ENCODE measurements at regions not wholly inside any gene's neighbourhood (a gene's known extent, or its start where the extent isn't known, plus 50 kb on each side); places are given as distances from the start of the nearest gene placed in this dataset.

GRCh38 chr10:62744136-62744535, 60.4 kb upstream of the ADO start:
- ChIA-PET CTCF (no interaction called here), POLR2A (no interaction called here)
- TF ChIP-seq ATF2 (tag by site-specific recombination; IDR thresholded peaks at IDR 0.05; ENCODE audit: low read depth) (no peak), ZNF48 (tag by site-specific recombination; IDR thresholded peaks at IDR 0.05) (no peak), GLIS2 (tag by site-specific recombination; IDR thresholded peaks at IDR 0.05) (no peak), ZNF571 (tag by site-specific recombination; IDR thresholded peaks at IDR 0.05) (no peak), EGR2 (tag by site-specific recombination; IDR thresholded peaks at IDR 0.05; ENCODE audit: low read depth) (no peak), ZNF157 (tag by site-specific recombination; IDR thresholded peaks at IDR 0.05) (no peak), ZNF324 (tag by site-specific recombination; IDR thresholded peaks at IDR 0.05) (no peak), ZNF121 (tag by site-specific recombination; IDR thresholded peaks at IDR 0.05) (no peak), ZNF544 (tag by site-specific recombination; IDR thresholded peaks at IDR 0.05) (no peak)
- Histone ChIP-seq H3K9me3 (ENCODE audit: control insufficient read depth, insufficient read depth, low read depth, low read length) (no peaks in the 10 kb centered on the region), H3K27ac (ENCODE audit: extremely low read depth, low read depth, low read length) (no peak overlapping the region), H3K4me3 (ENCODE audit: low read depth, low read length) (no peak overlapping the region), H3K36me3 (ENCODE audit: control insufficient read depth in 2 of 2, insufficient read depth in 1 of 2, low read length in 2 of 2) (no peaks in the 10 kb centered on the region), H3K4me1 (ENCODE audit: control insufficient read depth, insufficient read depth, low read length) (no peaks in the 10 kb centered on the region)

GRCh38 chr10:62745581-62745980, 58.9 kb upstream of the ADO start:
- POLR2A ChIA-PET: no interaction called here
- Histone ChIP-seq H3K4me3 (ENCODE audit: low read depth, low read length) (no peak overlapping the region), H3K27ac (ENCODE audit: extremely low read depth, low read depth, low read length) (no peak overlapping the region), H3K36me3 (ENCODE audit: control insufficient read depth in 2 of 2, insufficient read depth in 1 of 2, low read length in 2 of 2) (no peaks in the 10 kb centered on the region), H3K4me1 (ENCODE audit: control insufficient read depth, insufficient read depth, low read length) (no peaks in the 10 kb centered on the region), H3K9me3 (ENCODE audit: control insufficient read depth, insufficient read depth, low read depth, low read length) (no peaks in the 10 kb centered on the region)
- CTCF ChIA-PET: interaction anchor here (0.6 kb wide), 1 partner anchor 26 kb away, joined by 3 read pairs; no protein-coding TSS in a partner anchor
- no peak for TF ChIP-seq BCL11A (tag by site-specific recombination; IDR thresholded peaks at IDR 0.05; ENCODE audit: low read depth)
- TF ChIP-seq SP7 (tag by site-specific recombination; IDR thresholded peaks at IDR 0.05): no peak
- TF ChIP-seq ZNF416 (tag by site-specific recombination; IDR thresholded peaks at IDR 0.05): no peak
- TF ChIP-seq EGR2 (tag by site-specific recombination; IDR thresholded peaks at IDR 0.05; ENCODE audit: low read depth): no peak
- no peak for TF ChIP-seq ZNF266 (tag by site-specific recombination; IDR thresholded peaks at IDR 0.05; ENCODE audit: low read depth)
- TF ChIP-seq ZNF292 (tag by site-specific recombination; IDR thresholded peaks at IDR 0.05; ENCODE audit: borderline replicate concordance, low read depth): no peak
- no peak for TF ChIP-seq ZBTB6 (tag by site-specific recombination; IDR thresholded peaks at IDR 0.05)
- no peak for TF ChIP-seq AEBP2 (tag by site-specific recombination; IDR thresholded peaks at IDR 0.05; ENCODE audit: borderline replicate concordance)
- TF ChIP-seq ZSCAN5A (tag by site-specific recombination; IDR thresholded peaks at IDR 0.05): no peak
- no peak for TF ChIP-seq ZBTB10 (tag by site-specific recombination; IDR thresholded peaks at IDR 0.05)
- no peak for TF ChIP-seq ATF2 (tag by site-specific recombination; IDR thresholded peaks at IDR 0.05; ENCODE audit: low read depth)
- TF ChIP-seq ZNF404 (tag by site-specific recombination; IDR thresholded peaks at IDR 0.05): no peak
- TF ChIP-seq PRDM4 (tag by site-specific recombination; IDR thresholded peaks at IDR 0.05): no peak
